ENCODE measurements at regions not wholly inside any gene's neighbourhood (a gene's known extent, or its start where the extent isn't known, plus 50 kb on each side); places are given as distances from the start of the nearest gene placed in this dataset.

DNA sequence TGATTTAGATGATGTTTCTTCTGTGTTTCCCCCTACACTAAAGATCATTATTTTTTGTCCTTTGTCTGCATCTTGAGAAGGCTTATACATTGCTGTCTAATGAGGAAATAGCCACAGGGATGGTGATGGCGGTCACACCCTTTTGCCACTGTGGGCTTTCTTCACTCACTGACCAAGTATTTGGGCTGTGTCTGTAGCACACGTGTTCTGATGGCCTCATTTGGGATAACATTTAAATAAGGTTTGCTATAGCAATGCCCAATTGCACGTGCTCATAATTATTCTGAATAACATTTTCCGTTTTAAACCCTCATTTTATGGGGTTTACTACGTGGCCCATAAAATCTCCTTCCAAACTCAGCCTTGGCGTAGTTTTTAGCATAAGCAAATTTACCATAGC is 230.3 kb upstream of the PRICKLE1 start:
- TF ChIP-seq, protein P1, sequence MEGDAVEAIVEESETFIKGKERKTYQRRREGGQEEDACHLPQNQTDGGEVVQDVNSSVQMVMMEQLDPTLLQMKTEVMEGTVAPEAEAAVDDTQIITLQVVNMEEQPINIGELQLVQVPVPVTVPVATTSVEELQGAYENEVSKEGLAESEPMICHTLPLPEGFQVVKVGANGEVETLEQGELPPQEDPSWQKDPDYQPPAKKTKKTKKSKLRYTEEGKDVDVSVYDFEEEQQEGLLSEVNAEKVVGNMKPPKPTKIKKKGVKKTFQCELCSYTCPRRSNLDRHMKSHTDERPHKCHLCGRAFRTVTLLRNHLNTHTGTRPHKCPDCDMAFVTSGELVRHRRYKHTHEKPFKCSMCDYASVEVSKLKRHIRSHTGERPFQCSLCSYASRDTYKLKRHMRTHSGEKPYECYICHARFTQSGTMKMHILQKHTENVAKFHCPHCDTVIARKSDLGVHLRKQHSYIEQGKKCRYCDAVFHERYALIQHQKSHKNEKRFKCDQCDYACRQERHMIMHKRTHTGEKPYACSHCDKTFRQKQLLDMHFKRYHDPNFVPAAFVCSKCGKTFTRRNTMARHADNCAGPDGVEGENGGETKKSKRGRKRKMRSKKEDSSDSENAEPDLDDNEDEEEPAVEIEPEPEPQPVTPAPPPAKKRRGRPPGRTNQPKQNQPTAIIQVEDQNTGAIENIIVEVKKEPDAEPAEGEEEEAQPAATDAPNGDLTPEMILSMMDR (IDR thresholded peaks at IDR 0.05; ENCODE audit: insufficient read depth, low read depth, low read length): no peak
- no peak for TF ChIP-seq EZH2 (IDR thresholded peaks at IDR 0.05; ENCODE audit: insufficient read depth, low read length)
